ENCODE measurements at regions not wholly inside any gene's neighbourhood (a gene's known extent, or its start where the extent isn't known, plus 50 kb on each side); places are given as distances from the start of the nearest gene placed in this dataset.

DNA sequence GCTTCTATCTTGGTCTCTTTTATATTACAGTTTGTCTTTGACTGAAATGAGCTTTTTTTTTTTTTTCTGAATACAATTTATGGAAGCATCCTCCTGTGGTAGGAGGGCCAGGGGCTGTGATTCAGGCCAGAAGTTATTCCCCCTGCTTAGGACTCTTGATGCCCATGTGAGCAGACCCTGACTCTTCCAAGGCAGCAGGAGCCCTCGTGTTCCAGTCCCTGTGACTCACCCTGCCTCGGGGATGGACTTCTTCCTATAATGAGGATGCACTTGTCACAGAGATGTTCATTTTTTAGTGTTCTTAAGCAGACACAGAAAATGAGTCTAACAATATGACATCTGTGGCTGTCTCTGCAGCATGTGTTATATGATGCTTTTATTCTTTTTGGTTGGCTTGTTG is 1293.7 kb upstream of the AUTS2 start:
- H3K9me3 Mint-ChIP-seq = peaks cover 38% of the 10 kb centered on the region
- H3K36me3 Mint-ChIP-seq (ENCODE audit: low read depth) = no peaks in the 10 kb centered on the region
- H3K27me3 Mint-ChIP-seq (ENCODE audit: low read depth) = no peaks in the 10 kb centered on the region
- no peaks in the 10 kb centered on the region for H3K4me1 Mint-ChIP-seq (ENCODE audit: low read depth)
- H3K27ac Mint-ChIP-seq = no peak overlapping the region
- H3K4me3 Mint-ChIP-seq = no peak overlapping the region
- DNase-seq (ENCODE audit: low spot score) = no peak

DNA sequence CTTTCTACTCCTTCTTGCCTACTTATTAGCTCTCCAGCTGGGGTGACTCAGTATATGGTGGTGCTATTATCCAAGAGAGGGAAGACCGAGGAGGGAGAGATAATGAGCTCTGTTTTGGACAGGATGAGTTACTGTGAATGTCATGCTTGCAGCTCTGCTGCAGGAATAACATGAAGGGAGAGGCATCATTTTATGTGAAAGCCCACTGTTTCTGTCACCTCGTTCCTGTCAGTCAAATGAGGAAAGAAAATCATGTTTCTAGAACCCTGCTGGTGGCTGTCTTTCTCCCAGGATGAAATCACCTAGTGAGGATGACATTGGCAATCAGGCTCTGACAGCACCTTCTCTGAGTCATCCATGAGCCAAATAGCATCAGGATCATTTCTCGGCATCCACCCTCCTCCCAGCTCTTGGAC is 1291.6 kb upstream of the AUTS2 start:
- Mint-ChIP-seq H3K4me3 (no peak overlapping the region), H3K4me1 (ENCODE audit: low read depth) (no peaks in the 10 kb centered on the region), H3K9me3 (peaks cover 39% of the 10 kb centered on the region), H3K36me3 (ENCODE audit: low read depth) (no peaks in the 10 kb centered on the region), H3K27ac (no peak overlapping the region), H3K27me3 (ENCODE audit: low read depth) (no peaks in the 10 kb centered on the region)
- no peak for DNase-seq (ENCODE audit: low spot score)

DNA sequence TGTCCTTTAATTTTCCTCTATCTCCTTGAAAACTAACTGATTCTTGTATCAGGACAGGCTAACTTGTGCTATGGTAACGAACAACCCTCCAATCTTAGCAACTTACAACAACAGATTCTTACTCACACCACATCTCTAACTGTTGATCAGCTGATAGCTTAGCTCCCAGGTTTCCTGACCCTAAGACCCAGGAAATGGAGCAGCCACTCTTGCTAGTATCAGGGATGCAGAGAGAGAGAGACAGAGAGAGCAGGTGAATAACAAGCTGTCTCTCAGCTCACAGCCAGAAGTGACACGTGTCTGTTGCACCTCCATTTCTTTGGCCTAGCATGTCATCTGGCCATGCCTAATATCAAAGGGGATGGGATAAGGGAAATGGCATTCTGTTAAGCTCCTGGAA is 1289.0 kb upstream of the AUTS2 start:
- H3K27me3 Mint-ChIP-seq (ENCODE audit: low read depth) = no peaks in the 10 kb centered on the region
- H3K9me3 Mint-ChIP-seq = peaks cover 49% of the 10 kb centered on the region
- H3K36me3 Mint-ChIP-seq (ENCODE audit: low read depth) = no peaks in the 10 kb centered on the region
- no peak overlapping the region for H3K27ac Mint-ChIP-seq
- H3K4me1 Mint-ChIP-seq (ENCODE audit: low read depth) = no peaks in the 10 kb centered on the region
- no peak overlapping the region for H3K4me3 Mint-ChIP-seq
- no peak for DNase-seq (ENCODE audit: low spot score)

DNA sequence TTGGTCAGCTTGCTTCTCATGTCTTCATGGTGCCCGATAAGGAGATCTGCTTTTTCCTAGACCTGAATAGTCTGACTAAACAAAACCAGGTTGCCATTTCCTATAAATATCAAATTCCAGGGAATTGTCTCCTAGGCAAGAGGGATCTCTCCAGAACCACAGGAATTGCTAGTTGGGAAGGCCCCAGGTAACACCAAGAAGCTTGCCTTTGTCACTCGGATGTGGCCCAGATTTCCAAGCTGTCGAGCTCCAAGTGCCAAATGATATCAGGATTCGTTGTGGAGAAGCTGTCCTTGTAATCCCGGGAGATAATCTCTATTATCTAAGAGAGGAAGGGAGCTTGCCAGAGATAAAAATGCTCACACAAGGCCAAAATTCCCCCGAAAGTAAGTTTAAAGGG is 1288.5 kb upstream of the AUTS2 start:
- DNase-seq (ENCODE audit: low spot score) = no peak
- H3K36me3 Mint-ChIP-seq (ENCODE audit: low read depth) = no peaks in the 10 kb centered on the region

DNA sequence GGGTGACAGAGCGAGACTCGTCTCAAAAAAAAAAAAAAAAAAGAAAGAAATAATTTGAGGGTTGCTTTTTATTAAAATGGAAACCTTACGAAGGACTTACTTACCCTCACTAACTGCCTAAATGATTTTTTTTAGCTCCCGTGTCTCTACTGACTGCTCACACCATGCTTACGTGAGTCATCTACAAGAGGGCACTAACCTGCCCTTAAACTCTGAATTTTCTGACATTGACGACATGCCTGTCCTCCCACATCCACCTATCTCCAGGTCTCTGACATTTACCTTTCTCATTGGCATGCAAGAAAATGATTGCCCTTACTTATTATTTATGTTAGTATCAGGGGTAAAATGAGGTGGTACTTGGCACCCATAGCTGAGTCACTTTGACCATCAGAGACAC is 1286.3 kb upstream of the AUTS2 start:
- H3K9me3 Mint-ChIP-seq = peaks cover 54% of the 10 kb centered on the region

More for the DNA sequence above, 1288.5 kb upstream of the AUTS2 start:
- no peak overlapping the region for H3K27ac Mint-ChIP-seq
- H3K27me3 Mint-ChIP-seq (ENCODE audit: low read depth) = no peaks in the 10 kb centered on the region
- H3K4me3 Mint-ChIP-seq = no peak overlapping the region
- peaks cover 49% of the 10 kb centered on the region for H3K9me3 Mint-ChIP-seq
- H3K4me1 Mint-ChIP-seq (ENCODE audit: low read depth) = no peaks in the 10 kb centered on the region

DNA sequence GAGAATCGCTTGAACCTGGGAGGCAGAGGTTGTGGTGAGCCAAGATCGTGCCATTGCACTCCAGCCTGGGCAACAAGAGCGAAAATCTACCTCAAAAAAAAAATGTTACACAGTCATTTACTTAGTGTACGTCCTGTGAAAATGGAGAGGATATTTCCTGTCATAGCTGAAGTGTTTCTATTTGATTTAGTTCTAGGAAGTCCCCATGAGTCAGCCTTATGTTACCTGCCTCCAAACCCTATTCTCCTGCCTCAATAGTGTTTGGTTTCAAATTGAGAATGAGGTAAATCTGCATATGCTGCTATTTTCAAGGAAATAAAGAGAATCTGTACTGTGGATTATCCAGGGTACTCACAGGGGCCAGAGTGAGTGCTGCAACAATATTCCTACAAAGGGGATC is 1284.5 kb upstream of the AUTS2 start:
- H3K27me3 Mint-ChIP-seq (ENCODE audit: low read depth) = no peaks in the 10 kb centered on the region
- no peak overlapping the region for H3K4me3 Mint-ChIP-seq
- DNase-seq (ENCODE audit: low spot score) = no peak
- H3K27ac Mint-ChIP-seq = no peak overlapping the region
- no peaks in the 10 kb centered on the region for H3K36me3 Mint-ChIP-seq (ENCODE audit: low read depth)
- H3K9me3 Mint-ChIP-seq = peaks cover 46% of the 10 kb centered on the region
- no peaks in the 10 kb centered on the region for H3K4me1 Mint-ChIP-seq (ENCODE audit: low read depth)

More for the DNA sequence above, 1286.3 kb upstream of the AUTS2 start:
- Mint-ChIP-seq H3K27ac (no peak overlapping the region), H3K4me3 (no peak overlapping the region), H3K36me3 (ENCODE audit: low read depth) (no peaks in the 10 kb centered on the region), H3K4me1 (ENCODE audit: low read depth) (no peaks in the 10 kb centered on the region), H3K27me3 (ENCODE audit: low read depth) (no peaks in the 10 kb centered on the region)
- no peak for DNase-seq (ENCODE audit: low spot score)

DNA sequence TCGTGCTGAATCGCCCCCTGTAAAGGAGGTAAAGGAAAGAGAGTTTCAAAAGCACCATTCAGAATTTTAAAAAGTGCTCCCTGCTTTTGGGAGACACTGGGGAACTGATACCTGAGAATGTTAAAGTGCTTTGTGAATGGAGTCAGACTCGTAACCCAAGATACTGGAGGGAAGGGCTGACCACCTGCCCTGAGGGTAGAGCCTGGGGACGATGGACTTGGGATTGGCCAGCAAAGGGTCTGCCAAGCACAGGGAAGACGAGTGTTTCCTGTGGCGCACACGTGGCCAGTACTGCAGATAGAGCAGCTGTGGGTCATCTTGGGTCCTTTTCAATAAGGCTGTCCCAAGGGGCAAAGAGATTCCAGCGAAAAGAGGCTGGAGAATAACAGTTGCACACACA is 1284.1 kb upstream of the AUTS2 start:
- Mint-ChIP-seq H3K27ac (no peak overlapping the region), H3K4me1 (ENCODE audit: low read depth) (no peaks in the 10 kb centered on the region), H3K9me3 (peaks cover 48% of the 10 kb centered on the region), H3K4me3 (no peak overlapping the region), H3K27me3 (ENCODE audit: low read depth) (no peaks in the 10 kb centered on the region), H3K36me3 (ENCODE audit: low read depth) (no peaks in the 10 kb centered on the region)
- DNase-seq (ENCODE audit: low spot score) = no peak

DNA sequence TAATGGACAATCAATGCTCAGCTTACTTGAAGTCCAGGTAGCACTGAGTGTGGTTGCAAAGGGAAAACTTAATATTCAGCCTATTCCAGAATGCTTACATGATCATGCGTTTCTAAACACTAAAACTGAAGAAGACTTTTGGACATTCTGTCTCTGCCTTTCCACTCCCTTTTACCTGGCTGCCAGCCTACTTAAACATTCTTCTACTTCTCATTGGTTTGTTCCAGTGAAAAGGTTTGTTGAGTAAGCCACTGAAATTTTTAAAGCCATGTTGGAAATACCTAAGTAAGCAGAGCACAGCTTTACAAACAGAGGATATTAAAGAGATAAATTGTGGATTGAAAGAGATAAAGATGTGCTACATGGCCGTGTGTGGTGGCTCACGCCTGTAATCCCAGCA is 1280.8 kb upstream of the AUTS2 start:
- Mint-ChIP-seq H3K4me3 (no peak overlapping the region), H3K9me3 (peaks cover 41% of the 10 kb centered on the region), H3K27me3 (ENCODE audit: low read depth) (no peaks in the 10 kb centered on the region), H3K4me1 (ENCODE audit: low read depth) (no peaks in the 10 kb centered on the region), H3K36me3 (ENCODE audit: low read depth) (no peaks in the 10 kb centered on the region), H3K27ac (no peak overlapping the region)
- DNase-seq (ENCODE audit: low spot score) = no peak

DNA sequence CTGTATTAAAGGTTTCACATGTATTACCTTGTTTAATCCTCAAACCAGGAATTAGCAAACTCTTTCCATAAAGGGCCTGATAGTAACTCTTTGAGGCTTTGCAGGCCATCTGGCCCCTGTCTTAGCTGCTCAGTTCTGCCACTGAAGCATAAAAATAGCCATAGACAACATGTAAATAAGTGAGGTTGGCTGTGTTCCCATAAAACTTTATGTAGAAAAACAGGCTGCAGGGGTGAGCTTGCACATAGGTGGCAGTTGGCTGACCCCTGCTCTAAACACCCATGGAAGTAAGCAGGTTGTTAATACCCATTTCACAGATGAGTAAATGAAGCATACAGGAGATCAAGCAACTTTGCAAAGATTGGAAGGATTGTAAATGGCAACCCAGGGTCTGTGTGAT is 1279.2 kb upstream of the AUTS2 start:
- DNase-seq (ENCODE audit: low spot score) = no peak
- Mint-ChIP-seq H3K27ac (no peak overlapping the region), H3K36me3 (ENCODE audit: low read depth) (no peaks in the 10 kb centered on the region), H3K9me3 (peaks cover 44% of the 10 kb centered on the region), H3K27me3 (ENCODE audit: low read depth) (no peaks in the 10 kb centered on the region), H3K4me1 (ENCODE audit: low read depth) (no peaks in the 10 kb centered on the region), H3K4me3 (no peak overlapping the region)

DNA sequence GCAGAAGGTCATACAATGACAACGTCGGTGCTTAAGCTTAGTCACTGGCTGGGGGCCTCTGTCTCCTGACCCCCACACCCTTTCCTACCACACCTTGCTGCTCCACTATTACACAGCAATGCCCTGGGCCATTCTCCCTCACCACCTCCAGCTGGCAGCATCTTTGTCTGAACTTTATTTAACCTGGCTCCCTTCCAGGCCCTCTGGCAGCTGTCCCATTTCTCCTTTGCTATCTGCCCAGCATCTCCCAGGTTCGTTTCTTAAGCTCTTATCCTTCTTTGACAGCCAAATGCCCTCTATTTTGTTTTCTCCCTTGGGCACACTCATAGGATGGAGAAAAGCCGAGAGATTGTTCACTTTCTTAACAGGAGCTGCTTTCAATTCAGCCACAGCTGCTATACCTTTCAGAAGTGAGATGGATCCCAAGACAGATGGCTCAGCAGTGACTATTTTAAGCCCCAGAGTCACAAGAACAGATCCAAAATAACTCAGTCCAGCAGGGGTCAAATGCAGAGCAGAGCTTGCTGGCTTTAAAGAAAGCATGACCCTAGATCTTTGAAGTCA is 1277.1 kb upstream of the AUTS2 start:
- no peak for DNase-seq (ENCODE audit: low spot score)
- Mint-ChIP-seq H3K36me3 (ENCODE audit: low read depth) (no peaks in the 10 kb centered on the region), H3K27me3 (ENCODE audit: low read depth) (no peaks in the 10 kb centered on the region), H3K4me1 (ENCODE audit: low read depth) (no peaks in the 10 kb centered on the region), H3K9me3 (peaks cover 40% of the 10 kb centered on the region), H3K27ac (no peak overlapping the region), H3K4me3 (no peak overlapping the region)

DNA sequence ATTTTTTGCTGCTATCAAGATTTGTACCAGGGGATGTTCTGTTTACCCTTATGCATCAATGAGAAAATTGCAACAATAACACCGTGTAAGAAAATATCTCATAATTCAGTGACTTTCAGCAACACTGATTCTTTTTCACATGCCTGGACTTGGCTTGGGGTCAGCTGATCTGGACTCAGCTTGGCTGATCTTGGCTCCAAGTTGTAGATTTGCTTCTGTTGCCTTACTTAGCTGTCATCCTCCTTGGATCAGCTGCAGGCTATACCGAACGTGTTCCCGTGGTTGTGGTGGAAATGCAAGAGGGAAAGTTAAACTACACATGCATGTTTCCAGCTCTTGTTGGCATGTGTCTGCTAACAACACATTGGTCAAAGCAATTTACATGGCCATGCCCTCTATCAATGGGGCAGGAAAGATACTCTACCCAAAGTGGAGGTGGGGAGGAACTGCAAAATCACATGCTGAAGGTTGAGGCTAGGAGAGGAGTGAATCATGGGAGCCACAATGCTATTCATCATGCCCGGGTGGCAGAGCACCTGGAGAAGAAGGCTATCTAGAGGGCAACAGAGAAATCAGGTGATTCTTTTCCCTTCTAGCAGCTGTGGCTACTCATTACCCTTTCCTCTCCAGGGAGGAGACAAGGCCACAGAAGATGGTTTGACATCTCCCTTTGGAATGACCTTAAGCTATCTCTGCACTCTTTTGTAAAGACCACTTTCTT is 1276.3 kb upstream of the AUTS2 start:
- Mint-ChIP-seq H3K9me3 (peaks cover 46% of the 10 kb centered on the region), H3K4me1 (ENCODE audit: low read depth) (no peaks in the 10 kb centered on the region), H3K4me3 (no peak overlapping the region), H3K27ac (no peak overlapping the region), H3K36me3 (ENCODE audit: low read depth) (no peaks in the 10 kb centered on the region), H3K27me3 (ENCODE audit: low read depth) (no peaks in the 10 kb centered on the region)
- no peak for DNase-seq (ENCODE audit: low spot score)

DNA sequence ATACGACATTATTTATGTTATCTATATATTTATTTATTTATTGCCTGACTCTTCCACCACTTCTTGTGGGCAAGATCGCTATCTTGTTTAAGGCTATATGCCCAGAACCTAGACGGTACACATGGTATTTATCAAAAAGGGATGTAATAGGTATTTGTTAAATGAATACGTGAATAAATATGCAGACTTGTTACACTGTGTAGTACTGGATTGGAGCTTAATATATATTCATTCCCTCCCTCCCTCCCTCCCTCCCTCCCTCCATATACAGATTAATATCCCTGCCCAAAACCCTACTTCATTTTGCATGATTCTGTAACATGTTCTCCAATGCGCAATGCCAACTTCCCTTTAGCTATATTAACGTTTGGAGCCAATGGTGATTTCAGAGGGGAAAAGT is 1273.7 kb upstream of the AUTS2 start:
- Mint-ChIP-seq H3K27me3 (ENCODE audit: low read depth) (no peaks in the 10 kb centered on the region), H3K36me3 (ENCODE audit: low read depth) (no peaks in the 10 kb centered on the region), H3K9me3 (peaks cover 54% of the 10 kb centered on the region), H3K4me3 (no peak overlapping the region), H3K4me1 (ENCODE audit: low read depth) (no peaks in the 10 kb centered on the region), H3K27ac (no peak overlapping the region)
- no peak for DNase-seq (ENCODE audit: low spot score)

DNA sequence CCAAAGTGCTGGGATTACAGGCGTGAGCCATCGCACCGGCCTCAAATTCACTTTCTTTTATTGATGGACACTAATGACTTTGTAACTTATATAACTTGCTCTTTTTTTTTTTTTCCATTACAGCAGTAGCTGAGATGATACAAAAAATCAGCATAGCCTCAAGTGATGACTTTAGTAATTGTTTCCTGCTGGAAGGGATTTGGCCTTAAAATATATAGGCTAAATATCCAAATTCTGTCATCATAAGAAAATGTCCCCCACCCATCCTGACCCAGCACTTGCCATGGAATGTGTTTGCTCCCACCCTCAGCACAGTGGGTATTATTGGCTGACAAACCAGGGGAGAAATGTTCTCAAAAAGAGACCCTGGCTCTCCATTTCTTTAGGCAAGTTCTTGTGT is 1264.1 kb upstream of the AUTS2 start:
- H3K4me1 Mint-ChIP-seq (ENCODE audit: low read depth) = no peaks in the 10 kb centered on the region
- no peak for DNase-seq (ENCODE audit: low spot score)
- H3K36me3 Mint-ChIP-seq (ENCODE audit: low read depth) = no peaks in the 10 kb centered on the region
- no peak overlapping the region for H3K27ac Mint-ChIP-seq
- H3K4me3 Mint-ChIP-seq = no peak overlapping the region
- H3K27me3 Mint-ChIP-seq (ENCODE audit: low read depth) = no peaks in the 10 kb centered on the region
- H3K9me3 Mint-ChIP-seq = peaks cover 54% of the 10 kb centered on the region

DNA sequence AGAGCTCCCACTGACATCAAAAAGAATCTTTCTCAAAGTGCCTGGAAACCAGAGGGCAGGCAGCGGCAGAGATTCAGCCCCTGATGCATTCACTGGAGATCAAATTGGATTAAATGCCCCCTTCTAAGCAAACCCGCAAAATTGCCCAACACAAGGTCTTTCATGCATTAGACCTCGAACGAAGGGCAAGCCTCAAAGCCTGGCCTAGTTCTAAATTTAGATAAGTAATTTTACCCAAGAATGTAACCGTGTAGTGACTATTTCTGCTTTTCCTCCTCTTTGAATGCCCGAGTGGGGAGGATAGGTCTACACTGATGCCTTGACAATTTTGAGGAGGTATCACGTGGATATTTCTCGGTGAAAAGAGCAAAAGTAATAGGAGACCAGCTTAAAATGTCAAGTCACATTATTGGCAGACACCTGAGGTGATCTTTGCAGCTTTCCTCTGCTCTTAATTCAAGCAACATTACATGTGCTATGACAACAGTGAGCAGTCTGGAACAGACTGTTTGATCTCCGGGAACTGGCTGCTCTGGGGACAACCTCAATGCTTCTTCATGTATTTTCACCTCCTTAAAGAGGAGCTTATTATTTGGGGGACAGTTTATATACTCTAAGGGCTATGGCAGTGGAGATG is 1263.5 kb upstream of the AUTS2 start:
- H3K27me3 Mint-ChIP-seq (ENCODE audit: low read depth) = no peaks in the 10 kb centered on the region
- H3K4me3 Mint-ChIP-seq = no peak overlapping the region
- peaks cover 56% of the 10 kb centered on the region for H3K9me3 Mint-ChIP-seq
- no peak overlapping the region for H3K27ac Mint-ChIP-seq
- no peaks in the 10 kb centered on the region for H3K4me1 Mint-ChIP-seq (ENCODE audit: low read depth)
- no peak for DNase-seq (ENCODE audit: low spot score)
- H3K36me3 Mint-ChIP-seq (ENCODE audit: low read depth) = no peaks in the 10 kb centered on the region
